ENCODE measurements at regions not wholly inside any gene's neighbourhood (a gene's known extent, or its start where the extent isn't known, plus 50 kb on each side); places are given as distances from the start of the nearest gene placed in this dataset.

DNA sequence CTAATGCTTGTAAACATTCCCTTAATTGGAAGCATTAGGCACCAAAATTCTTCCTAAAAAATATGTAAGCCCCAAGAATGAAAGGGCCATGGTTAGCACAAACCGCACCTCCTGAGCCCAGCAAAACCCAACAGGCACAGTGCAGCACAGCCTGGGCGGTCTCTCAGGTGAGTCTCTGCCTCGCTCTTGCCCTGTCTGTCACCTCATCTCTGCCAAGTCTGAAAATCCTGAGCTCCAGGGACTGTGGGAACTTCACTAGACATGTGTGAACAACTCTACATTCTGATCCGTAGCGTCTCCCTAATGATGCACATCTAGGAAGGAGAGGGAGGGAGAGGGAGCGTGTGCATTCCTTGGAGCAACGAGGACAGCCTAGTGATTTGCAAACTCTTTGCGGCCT is 88.8 kb upstream of the GJB6 start:
- DNase-seq (no peak), ATAC-seq (no peak)
- no peak overlapping the region for H3K27ac Mint-ChIP-seq
- ChIA-PET POLR2A (no interaction called here), CTCF (no interaction called here)
- peaks cover 0 to 19% (median 5%) of the 10 kb centered on the region in 5 donors for H3K27me3 Mint-ChIP-seq
- peaks cover 0 to 12% (median 2%) of the 10 kb centered on the region in 5 donors for H3K36me3 Mint-ChIP-seq
- H3K4me1 Mint-ChIP-seq, result peaks cover 0 to 2% (median 0%) of the 10 kb centered on the region in 7 donors
- intact Hi-C loops (cut with micrococcal nuclease), result no loop called here
- Histone ChIP-seq H3K27ac (ENCODE audit: low read depth, low read length) (no peak overlapping the region), H3K4me3 (ENCODE audit: low read length) (no peak overlapping the region), H3K4me1 (ENCODE audit: control insufficient read depth in 2 of 2, insufficient read depth in 2 of 2, low read length in 2 of 2) (no peaks in the 10 kb centered on the region), H3K36me3 (ENCODE audit: control insufficient read depth in 2 of 3, insufficient read depth in 3 of 3, low read length in 3 of 3) (no peaks in the 10 kb centered on the region), H3K9me3 (ENCODE audit: control insufficient read depth in 2 of 3, low read length in 3 of 3) (peaks cover 0 to 13% (median 0%) of the 10 kb centered on the region in 3 experiments), H3K27me3 (ENCODE audit: control insufficient read depth in 2 of 2, insufficient read depth in 2 of 2, low read length in 2 of 2) (no peaks in the 10 kb centered on the region)
- H3K4me3 Mint-ChIP-seq, result no peak overlapping the region
- peaks cover 0 to 19% (median 11%) of the 10 kb centered on the region in 11 donors for H3K9me3 Mint-ChIP-seq

DNA sequence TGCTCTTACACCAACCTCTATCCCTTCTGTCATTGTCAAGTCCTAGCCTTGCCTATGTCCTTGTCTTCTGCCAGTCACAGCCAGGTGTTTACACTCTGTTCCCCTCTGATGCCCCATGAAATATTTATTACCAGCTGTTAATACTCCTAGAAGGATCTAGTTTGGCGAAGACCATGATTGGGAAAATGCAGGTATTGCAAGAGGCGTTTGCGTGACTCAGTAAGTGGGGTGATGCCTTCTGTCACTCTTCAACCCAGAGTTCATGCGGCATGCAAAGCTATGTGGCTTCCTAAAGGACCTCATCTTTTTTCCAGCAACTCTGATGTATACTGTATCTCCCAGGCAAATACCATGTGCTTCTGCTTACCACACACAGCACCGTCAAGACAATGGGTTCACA is 81.8 kb upstream of the GJB6 start:
- H3K27ac ChIP-seq (ENCODE audit: low read depth, low read length), result no peak overlapping the region
- DNase-seq (no peak), ATAC-seq (no peak)
- ChIA-PET POLR2A (no interaction called here), CTCF (no interaction called here)
- H3K4me3 Mint-ChIP-seq, result no peak overlapping the region
- no peak overlapping the region for H3K4me3 ChIP-seq (ENCODE audit: low read length)
- H3K9me3 ChIP-seq (ENCODE audit: control insufficient read depth in 2 of 3, low read length in 3 of 3), result no peaks in the 10 kb centered on the region
- H3K27ac Mint-ChIP-seq, result no peak overlapping the region
- no peaks in the 10 kb centered on the region for H3K27me3 ChIP-seq (ENCODE audit: control insufficient read depth in 2 of 2, insufficient read depth in 2 of 2, low read length in 2 of 2)
- intact Hi-C loops (cut with micrococcal nuclease), result no loop called here
- H3K4me1 ChIP-seq (ENCODE audit: control insufficient read depth in 2 of 2, insufficient read depth in 2 of 2, low read length in 2 of 2), result no peaks in the 10 kb centered on the region
- no peaks in the 10 kb centered on the region for H3K4me1 Mint-ChIP-seq
- peaks cover 0 to 7% (median 0%) of the 10 kb centered on the region in 5 donors for H3K27me3 Mint-ChIP-seq
- no peaks in the 10 kb centered on the region for H3K36me3 Mint-ChIP-seq
- no peaks in the 10 kb centered on the region for H3K36me3 ChIP-seq (ENCODE audit: control insufficient read depth in 2 of 3, insufficient read depth in 3 of 3, low read length in 3 of 3)
- H3K9me3 Mint-ChIP-seq, result peaks cover 0 to 4% (median 0%) of the 10 kb centered on the region in 11 donors

DNA sequence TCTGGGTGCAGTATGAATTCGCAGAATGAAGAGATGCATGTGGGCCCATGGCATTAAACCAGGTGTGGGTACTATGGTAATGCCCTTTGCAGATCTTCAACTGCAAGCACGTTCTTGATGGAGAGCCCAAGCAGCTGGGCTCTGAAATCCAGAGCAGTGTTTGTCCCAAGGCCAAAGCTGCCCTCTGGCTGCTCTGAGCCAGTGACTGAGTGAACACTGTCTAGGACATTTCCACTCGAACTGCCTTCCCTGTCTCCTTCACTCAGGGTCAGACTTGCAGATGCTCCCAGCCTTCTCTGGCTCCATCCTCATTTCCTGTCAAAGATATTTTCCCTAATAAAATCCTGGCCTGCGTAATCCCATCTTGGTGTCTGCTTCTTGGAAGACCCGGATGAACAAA is 80.2 kb upstream of the GJB6 start:
- no peak overlapping the region for H3K4me3 Mint-ChIP-seq
- H3K27ac Mint-ChIP-seq, result no peak overlapping the region
- DNase-seq (no peak), ATAC-seq (no peak)
- H3K4me1 ChIP-seq (ENCODE audit: control insufficient read depth in 2 of 2, insufficient read depth in 2 of 2, low read length in 2 of 2), result no peaks in the 10 kb centered on the region
- ChIA-PET POLR2A (no interaction called here), CTCF (no interaction called here)
- H3K27me3 ChIP-seq (ENCODE audit: control insufficient read depth in 2 of 2, insufficient read depth in 2 of 2, low read length in 2 of 2), result no peaks in the 10 kb centered on the region
- H3K36me3 Mint-ChIP-seq, result peaks cover 0 to 8% (median 6%) of the 10 kb centered on the region in 5 donors
- H3K27me3 Mint-ChIP-seq, result peaks cover 0 to 16% (median 0%) of the 10 kb centered on the region in 5 donors
- no peaks in the 10 kb centered on the region for H3K9me3 ChIP-seq (ENCODE audit: control insufficient read depth in 2 of 3, low read length in 3 of 3)
- no peaks in the 10 kb centered on the region for H3K4me1 Mint-ChIP-seq
- H3K4me3 ChIP-seq (ENCODE audit: low read length), result no peak overlapping the region
- H3K27ac ChIP-seq (ENCODE audit: low read depth, low read length), result no peak overlapping the region
- H3K36me3 ChIP-seq (ENCODE audit: control insufficient read depth in 2 of 3, insufficient read depth in 3 of 3, low read length in 3 of 3), result no peaks in the 10 kb centered on the region
- intact Hi-C loops (cut with micrococcal nuclease), result no loop called here
- peaks cover 3 to 16% (median 10%) of the 10 kb centered on the region in 11 donors for H3K9me3 Mint-ChIP-seq

DNA sequence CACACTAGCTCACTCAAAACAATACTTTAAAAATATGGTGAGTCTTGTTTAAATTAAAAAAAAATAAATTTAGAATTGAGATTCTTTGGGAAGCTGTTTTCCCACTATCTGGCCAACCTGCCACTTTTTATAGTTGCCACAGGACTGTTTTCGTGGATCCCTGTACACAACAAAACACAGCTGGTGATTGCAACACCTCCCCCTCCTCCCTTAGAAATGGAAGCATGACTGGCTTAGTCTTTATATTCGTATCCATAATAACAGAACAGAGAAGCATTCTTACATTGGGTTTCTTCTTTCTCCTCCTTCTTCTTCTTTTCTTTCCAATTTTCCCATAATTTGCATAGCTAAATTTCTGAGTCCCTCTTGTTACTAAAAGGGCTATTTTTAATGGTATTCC is 79.5 kb upstream of the GJB6 start:
- Histone ChIP-seq H3K9me3 (ENCODE audit: control insufficient read depth in 2 of 3, low read length in 3 of 3) (no peaks in the 10 kb centered on the region), H3K27ac (ENCODE audit: low read depth, low read length) (no peak overlapping the region), H3K4me3 (ENCODE audit: low read length) (no peak overlapping the region), H3K36me3 (ENCODE audit: control insufficient read depth in 2 of 3, insufficient read depth in 3 of 3, low read length in 3 of 3) (no peaks in the 10 kb centered on the region), H3K4me1 (ENCODE audit: control insufficient read depth in 2 of 2, insufficient read depth in 2 of 2, low read length in 2 of 2) (no peaks in the 10 kb centered on the region), H3K27me3 (ENCODE audit: control insufficient read depth in 2 of 2, insufficient read depth in 2 of 2, low read length in 2 of 2) (no peaks in the 10 kb centered on the region)
- Mint-ChIP-seq H3K4me1 (no peaks in the 10 kb centered on the region), H3K27ac (no peak overlapping the region), H3K27me3 (peaks cover 0 to 18% (median 0%) of the 10 kb centered on the region in 5 donors), H3K36me3 (peaks cover 0 to 11% (median 6%) of the 10 kb centered on the region in 5 donors), H3K4me3 (no peak overlapping the region), H3K9me3 (peaks cover 3 to 20% (median 13%) of the 10 kb centered on the region in 11 donors)
- no peak for DNase-seq
- intact Hi-C loops (cut with micrococcal nuclease), result no loop called here
- CTCF ChIA-PET, result no interaction called here
- no peak for ATAC-seq
- POLR2A ChIA-PET, result no interaction called here

DNA sequence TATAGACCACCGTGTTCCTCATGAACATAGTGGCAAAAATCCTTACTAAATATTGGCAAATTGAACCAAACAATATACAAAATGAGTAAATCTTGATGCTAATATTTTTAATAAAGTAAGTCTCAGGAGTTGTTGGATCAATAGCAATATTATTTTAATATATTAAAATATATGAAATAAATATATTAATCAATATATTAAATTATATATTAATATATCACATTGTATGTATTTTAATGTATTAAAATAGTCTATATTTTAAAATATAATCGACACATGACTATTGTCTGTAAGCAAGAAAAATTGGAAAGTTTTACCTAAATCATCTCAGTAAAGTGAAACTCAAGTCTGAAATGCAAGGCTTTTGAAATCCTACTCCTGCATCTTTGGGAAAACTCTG is 78.9 kb upstream of the GJB6 start:
- no peak overlapping the region for H3K27ac ChIP-seq (ENCODE audit: low read depth, low read length)
- no peak for DNase-seq
- ChIA-PET POLR2A (no interaction called here), CTCF (no interaction called here)
- Mint-ChIP-seq H3K27ac (no peak overlapping the region), H3K36me3 (peaks cover 0 to 11% (median 6%) of the 10 kb centered on the region in 5 donors), H3K9me3 (peaks cover 3 to 26% (median 14%) of the 10 kb centered on the region in 11 donors), H3K27me3 (peaks cover 0 to 18% (median 0%) of the 10 kb centered on the region in 5 donors), H3K4me3 (no peak overlapping the region), H3K4me1 (no peaks in the 10 kb centered on the region)
- intact Hi-C loops (cut with micrococcal nuclease), result no loop called here
- no peaks in the 10 kb centered on the region for H3K4me1 ChIP-seq (ENCODE audit: control insufficient read depth in 2 of 2, insufficient read depth in 2 of 2, low read length in 2 of 2)
- no peak overlapping the region for H3K4me3 ChIP-seq (ENCODE audit: low read length)
- H3K36me3 ChIP-seq (ENCODE audit: control insufficient read depth in 2 of 3, insufficient read depth in 3 of 3, low read length in 3 of 3), result no peaks in the 10 kb centered on the region
- no peak for ATAC-seq
- no peaks in the 10 kb centered on the region for H3K9me3 ChIP-seq (ENCODE audit: control insufficient read depth in 2 of 3, low read length in 3 of 3)
- no peaks in the 10 kb centered on the region for H3K27me3 ChIP-seq (ENCODE audit: control insufficient read depth in 2 of 2, insufficient read depth in 2 of 2, low read length in 2 of 2)

DNA sequence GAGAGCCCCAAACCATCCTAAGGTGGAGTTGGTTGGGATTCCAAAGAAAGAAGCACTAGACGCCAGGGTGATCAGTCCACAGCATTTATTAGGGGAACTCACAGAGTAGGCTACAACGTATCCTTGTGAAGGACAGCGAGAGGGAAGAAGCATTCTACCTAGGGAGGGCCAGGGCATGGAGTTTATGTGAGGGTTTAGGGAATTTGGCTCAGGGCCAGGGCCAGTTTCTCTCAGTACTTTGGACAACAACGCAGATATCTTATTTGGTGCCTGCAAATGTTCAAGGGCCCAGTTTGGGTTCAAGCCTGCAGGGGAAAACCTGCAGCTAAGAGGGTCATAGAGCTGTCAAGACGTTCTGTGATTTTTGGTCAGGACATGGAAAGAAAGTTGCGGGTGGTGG is 73.9 kb upstream of the GJB6 start:
- CTCF ChIA-PET, result no interaction called here
- H3K9me3 Mint-ChIP-seq, result peaks cover 3 to 29% (median 14%) of the 10 kb centered on the region in 11 donors
- Histone ChIP-seq H3K27me3 (ENCODE audit: control insufficient read depth in 2 of 2, insufficient read depth in 2 of 2, low read length in 2 of 2) (peaks cover 0 to 6% of the 10 kb centered on the region in 2 donors), H3K4me3 (ENCODE audit: low read length) (no peak overlapping the region), H3K4me1 (ENCODE audit: control insufficient read depth in 2 of 2, insufficient read depth in 2 of 2, low read length in 2 of 2) (no peaks in the 10 kb centered on the region), H3K9me3 (ENCODE audit: control insufficient read depth in 2 of 3, low read length in 3 of 3) (no peaks in the 10 kb centered on the region), H3K36me3 (ENCODE audit: control insufficient read depth in 2 of 3, insufficient read depth in 3 of 3, low read length in 3 of 3) (no peaks in the 10 kb centered on the region), H3K27ac (ENCODE audit: low read depth, low read length) (no peak overlapping the region)
- ATAC-seq (no peak), DNase-seq (no peak)
- peak overlapping the region in 1 of 10 donors; percentile 16 for H3K4me3 Mint-ChIP-seq
- intact Hi-C loops (cut with micrococcal nuclease), result no loop called here
- H3K36me3 Mint-ChIP-seq, result peaks cover 0 to 11% (median 9%) of the 10 kb centered on the region in 5 donors
- peaks cover 22 to 39% (median 25%) of the 10 kb centered on the region in 5 donors for H3K27me3 Mint-ChIP-seq
- POLR2A ChIA-PET, result no interaction called here
- peaks cover 0 to 9% (median 4%) of the 10 kb centered on the region in 7 donors for H3K4me1 Mint-ChIP-seq
- no peak overlapping the region for H3K27ac Mint-ChIP-seq

DNA sequence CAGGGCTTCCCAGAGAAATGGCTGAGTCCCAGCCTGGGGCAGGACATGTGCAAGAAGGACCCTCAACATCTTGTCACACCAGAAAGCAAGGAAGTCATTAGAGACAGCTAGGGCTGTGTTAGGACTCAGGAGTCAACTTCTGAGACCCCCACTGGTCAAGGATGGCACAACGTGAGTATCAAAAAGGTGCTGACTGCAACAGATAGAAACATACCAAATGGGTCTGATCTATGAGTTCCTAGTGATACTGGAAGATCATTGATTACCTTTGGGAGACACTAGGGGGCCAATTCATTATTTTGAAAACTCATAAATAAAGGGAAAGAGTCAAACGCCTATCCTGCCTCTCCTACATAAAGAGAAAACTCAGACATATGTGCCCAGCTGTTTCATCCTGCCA is 73.5 kb upstream of the GJB6 start:
- POLR2A ChIA-PET, result no interaction called here
- no peaks in the 10 kb centered on the region for H3K36me3 ChIP-seq (ENCODE audit: control insufficient read depth in 2 of 3, insufficient read depth in 3 of 3, low read length in 3 of 3)
- no peak overlapping the region for H3K4me3 ChIP-seq (ENCODE audit: low read length)
- Mint-ChIP-seq H3K27me3 (peaks cover 26 to 44% (median 30%) of the 10 kb centered on the region in 5 donors), H3K36me3 (peaks cover 0 to 15% (median 9%) of the 10 kb centered on the region in 5 donors), H3K4me1 (peaks cover 0 to 11% (median 4%) of the 10 kb centered on the region in 7 donors), H3K9me3 (peaks cover 3 to 29% (median 14%) of the 10 kb centered on the region in 11 donors), H3K4me3 (no peak overlapping the region), H3K27ac (no peak overlapping the region)
- H3K4me1 ChIP-seq (ENCODE audit: control insufficient read depth in 2 of 2, insufficient read depth in 2 of 2, low read length in 2 of 2), result no peaks in the 10 kb centered on the region
- intact Hi-C loops (cut with micrococcal nuclease), result no loop called here
- H3K27ac ChIP-seq (ENCODE audit: low read depth, low read length), result no peak overlapping the region
- H3K9me3 ChIP-seq (ENCODE audit: control insufficient read depth in 2 of 3, low read length in 3 of 3), result no peaks in the 10 kb centered on the region
- ATAC-seq, result no peak
- peaks cover 0 to 6% of the 10 kb centered on the region in 2 donors for H3K27me3 ChIP-seq (ENCODE audit: control insufficient read depth in 2 of 2, insufficient read depth in 2 of 2, low read length in 2 of 2)
- CTCF ChIA-PET, result no interaction called here
- DNase-seq, result no peak

Measured in naive thymus-derived CD4-positive, alpha-beta T cell (primary cell).